Caco-2 (cell line): ENCODE measurements at regions not wholly inside any gene's neighbourhood (a gene's known extent, or its start where the extent isn't known, plus 50 kb on each side); places are given as distances from the start of the nearest gene placed in this dataset.

Experiments
- BruUV-seq: library from RNA; stranded (reverse); fragments of 400-500 nt; replicated peaks from 2 replicates; lab custom pipeline; 2021; lab: Mats Ljungman, UMichigan
- CTCF ChIA-PET: fragments of 300-600 bp; sonication (Branson Sonifier 250); formaldehyde crosslinking; loops from one replicate; lab custom pipeline; 2022; ENCODE audit warnings: antibody characterized with exemption; lab: Charles Lee
- POLR2A ChIA-PET: fragments of 300-600 bp; sonication (Branson Sonifier 250); formaldehyde crosslinking; loops from one replicate; lab custom pipeline; 2022; ENCODE audit warnings: antibody characterized with exemption; lab: Charles Lee
- DNase-seq, 2 experiments: peaks; one replicate each; pipeline versions ENCODE4 v3.0.0 to v3.0.0-alpha.2; 2020 to 2022
- H3K27me3 ChIP-seq: replicated peaks from 2 replicates; pipeline ENCODE4 v1.6.0; 2011; ENCODE audit warnings: low read length; ENCODE audit not compliant: control insufficient read depth, insufficient read depth
- H3K36me3 ChIP-seq: 2 replicates; pipeline ENCODE4 v1.5.1; 2011; ENCODE audit warnings: low read length; ENCODE audit not compliant: control insufficient read depth, insufficient read depth
- H3K4me1 ChIP-seq: fragments of 250-450 bp; sonication (Bioruptor Pico); 2 replicates; pipeline ENCODE4 v1.5.1; 2020; ENCODE audit warnings: mild to moderate bottlenecking
- H3K4me3 ChIP-seq: 2 replicates; pipeline ENCODE4 v1.5.1; 2011; ENCODE audit warnings: low read depth, mild to moderate bottlenecking, control low read depth, low read length
- H3K9me3 ChIP-seq: fragments of 250-450 bp; sonication (Bioruptor Pico); 2 replicates; pipeline ENCODE4 v1.5.1; 2020; ENCODE audit warnings: mild to moderate bottlenecking, moderate library complexity
- H3K27ac Mint-ChIP-seq: one replicate; pipeline ENCODE4 v1.8.0; 2022; ENCODE audit warnings: mixed read lengths; ENCODE audit not compliant: unreplicated experiment
- H3K27me3 Mint-ChIP-seq: one replicate; pipeline ENCODE4 v1.8.0; 2022; ENCODE audit warnings: mixed read lengths; ENCODE audit not compliant: insufficient read depth, unreplicated experiment
- H3K36me3 Mint-ChIP-seq: one replicate; pipeline ENCODE4 v1.8.0; 2022; ENCODE audit warnings: mild to moderate bottlenecking, mixed read lengths; ENCODE audit not compliant: insufficient read depth, unreplicated experiment
- H3K4me1 Mint-ChIP-seq: one replicate; pipeline ENCODE4 v1.8.0; 2022; ENCODE audit warnings: low read depth, mixed read lengths; ENCODE audit not compliant: unreplicated experiment
- H3K4me3 Mint-ChIP-seq: one replicate; pipeline ENCODE4 v1.8.0; 2022; ENCODE audit warnings: mild to moderate bottlenecking, moderate library complexity, mixed read lengths; ENCODE audit not compliant: unreplicated experiment
- H3K9me3 Mint-ChIP-seq: one replicate; pipeline ENCODE4 v1.8.0; 2022; ENCODE audit warnings: mixed read lengths; ENCODE audit not compliant: unreplicated experiment
- CTCF ChIP-seq, 2 experiments: fragments of 200-600 bp in 1 of 2; IDR thresholded peaks; 1 replicate in 1 of 2; 2 replicates in 1 of 2; pipeline versions ENCODE4 v1.5.1 to v1.8.0; 2011 to 2022; ENCODE audit warnings: antibody characterized with exemption in 1 of 2, control low read depth in 1 of 2, inconsistent platforms in 1 of 2, low read depth in 1 of 2, low read length in 1 of 2, mild to moderate bottlenecking in 1 of 2, moderate library complexity in 1 of 2; ENCODE audit not compliant: insufficient read depth in 1 of 2, severe bottlenecking in 1 of 2, unreplicated experiment in 1 of 2
- intact Hi-C: fragments of 100-400 bp; cut with micrococcal nuclease; formaldehyde crosslinking; loops from one replicate; pipeline ENCODE4 v1.10.0; 2022; ENCODE audit not compliant: unreplicated experiment

GRCh38 chr9:26789959-26790358 lies 102.6 kb downstream of the CAAP1 start:
- DNase-seq = no peak
- no peaks in the 10 kb centered on the region for H3K9me3 Mint-ChIP-seq
- POLR2A ChIA-PET = interaction anchor here (0.5 kb wide), 1 partner anchor 71 kb away, joined by 3 read pairs; no protein-coding TSS in a partner anchor
- H3K27me3 Mint-ChIP-seq = no peaks in the 10 kb centered on the region
- CTCF ChIA-PET = no interaction called here
- Histone ChIP-seq H3K9me3 (no peaks in the 10 kb centered on the region), H3K4me1 (no peaks in the 10 kb centered on the region), H3K36me3 (no peaks in the 10 kb centered on the region), H3K4me3 (no peak overlapping the region), H3K27me3 (no peaks in the 10 kb centered on the region)
- H3K4me3 Mint-ChIP-seq = no peak overlapping the region
- BruUV-seq = no TSS peak
- H3K4me1 Mint-ChIP-seq = no peaks in the 10 kb centered on the region
- intact Hi-C loops = no loop called here
- no peaks in the 10 kb centered on the region for H3K36me3 Mint-ChIP-seq
- TF ChIP-seq CTCF (IDR thresholded peaks at IDR 0.05; ENCODE audit: insufficient read depth in 1 of 2, low read depth in 1 of 2, low read length in 1 of 2, severe bottlenecking in 1 of 2, unreplicated experiment in 1 of 2) = no peak
- no peak overlapping the region for H3K27ac Mint-ChIP-seq

DNA sequence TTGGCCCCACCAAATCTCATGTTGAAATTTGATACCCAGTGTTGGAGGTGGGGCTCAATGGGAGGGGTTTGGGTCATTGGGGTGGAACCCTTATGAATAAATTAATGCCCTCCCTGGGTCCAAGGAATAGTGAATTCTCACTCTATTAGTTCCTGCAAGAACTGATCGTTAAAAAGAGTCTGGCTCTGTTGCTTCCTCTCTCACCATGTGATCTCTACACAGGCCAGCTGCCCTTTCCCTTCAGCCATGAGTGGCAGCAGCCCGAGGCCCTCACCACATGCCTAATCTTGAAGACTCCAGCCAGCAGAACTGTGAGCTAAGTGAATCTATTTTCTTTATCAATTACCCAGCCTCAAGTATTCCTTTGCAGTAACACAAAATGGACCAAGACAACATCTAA lies 106.0 kb downstream of the CAAP1 start:
- H3K9me3 ChIP-seq = no peaks in the 10 kb centered on the region
- no peak for TF ChIP-seq CTCF (IDR thresholded peaks at IDR 0.05; ENCODE audit: insufficient read depth in 1 of 2, low read depth in 1 of 2, low read length in 1 of 2, severe bottlenecking in 1 of 2, unreplicated experiment in 1 of 2)
- Mint-ChIP-seq H3K27me3 (no peaks in the 10 kb centered on the region), H3K27ac (no peak overlapping the region), H3K4me1 (no peaks in the 10 kb centered on the region), H3K36me3 (no peaks in the 10 kb centered on the region), H3K9me3 (no peaks in the 10 kb centered on the region), H3K4me3 (no peak overlapping the region)
- no peak for DNase-seq
- no peaks in the 10 kb centered on the region for H3K4me1 ChIP-seq
- ChIA-PET POLR2A (no interaction called here), CTCF (no interaction called here)
- H3K4me3 ChIP-seq = no peak overlapping the region
- intact Hi-C loops = no loop called here
- H3K36me3 ChIP-seq = no peaks in the 10 kb centered on the region
- BruUV-seq = no TSS peak
- H3K27me3 ChIP-seq = no peaks in the 10 kb centered on the region

GRCh38 chr9:26782899-26783298 lies 109.7 kb downstream of the CAAP1 start:
- no peak overlapping the region for H3K27ac Mint-ChIP-seq

More at GRCh38 chr9:26782899-26783298, 109.7 kb downstream of the CAAP1 start:
- Mint-ChIP-seq H3K9me3 (no peaks in the 10 kb centered on the region), H3K4me1 (no peaks in the 10 kb centered on the region), H3K4me3 (no peak overlapping the region), H3K36me3 (no peaks in the 10 kb centered on the region), H3K27me3 (no peaks in the 10 kb centered on the region)
- Histone ChIP-seq H3K27me3 (no peaks in the 10 kb centered on the region), H3K36me3 (no peaks in the 10 kb centered on the region), H3K4me3 (no peak overlapping the region), H3K4me1 (no peaks in the 10 kb centered on the region), H3K9me3 (no peaks in the 10 kb centered on the region)
- DNase-seq = no peak
- intact Hi-C loops = no loop called here
- POLR2A ChIA-PET = no interaction called here
- no TSS peak for BruUV-seq
- CTCF ChIA-PET = no interaction called here
- no peak for TF ChIP-seq CTCF (IDR thresholded peaks at IDR 0.05; ENCODE audit: insufficient read depth in 1 of 2, low read depth in 1 of 2, low read length in 1 of 2, severe bottlenecking in 1 of 2, unreplicated experiment in 1 of 2)
